ENCODE measurements at regions not wholly inside any gene's neighbourhood (a gene's known extent, or its start where the extent isn't known, plus 50 kb on each side); places are given as distances from the start of the nearest gene placed in this dataset.

DNA sequence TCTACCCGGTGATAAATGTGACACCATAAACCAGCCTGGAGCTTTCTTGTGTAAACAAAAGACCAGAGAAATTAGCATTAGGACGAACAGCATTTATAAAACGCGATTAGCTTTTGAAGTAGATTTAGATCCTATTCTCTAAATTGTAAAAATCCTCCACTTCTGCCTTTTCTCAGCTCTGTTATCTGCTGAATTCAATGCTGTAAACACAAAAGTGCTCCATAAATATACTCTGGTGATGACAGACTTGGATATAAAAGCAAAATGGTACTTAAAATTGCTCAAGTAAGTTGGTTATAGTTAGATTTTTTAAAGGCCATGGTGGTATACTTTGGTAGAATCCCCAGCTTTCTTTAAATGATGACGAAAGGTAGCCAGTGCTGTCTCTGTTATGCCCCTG lies 114.6 kb upstream of the RMST start:
- DNase-seq = no peak

DNA sequence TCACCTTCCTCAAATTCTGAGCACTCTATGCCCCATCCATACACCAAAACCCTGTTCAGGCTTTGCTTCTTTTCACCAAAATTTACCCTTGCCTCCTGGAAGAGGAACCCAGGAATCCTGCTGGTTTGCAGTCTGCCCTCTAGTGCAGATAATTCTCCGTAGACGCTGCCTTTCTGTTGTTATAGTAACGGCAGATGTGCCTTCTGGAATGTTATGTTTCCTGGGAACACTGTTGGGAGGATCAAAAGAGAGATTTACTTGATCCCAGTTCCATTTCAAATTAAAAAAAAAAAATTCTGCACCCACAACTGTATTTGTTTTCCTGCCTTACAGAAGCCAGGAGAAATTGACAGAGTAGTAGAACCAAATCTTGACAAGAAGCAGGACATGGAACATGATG lies 104.2 kb upstream of the RMST start:
- no peak for DNase-seq

DNA sequence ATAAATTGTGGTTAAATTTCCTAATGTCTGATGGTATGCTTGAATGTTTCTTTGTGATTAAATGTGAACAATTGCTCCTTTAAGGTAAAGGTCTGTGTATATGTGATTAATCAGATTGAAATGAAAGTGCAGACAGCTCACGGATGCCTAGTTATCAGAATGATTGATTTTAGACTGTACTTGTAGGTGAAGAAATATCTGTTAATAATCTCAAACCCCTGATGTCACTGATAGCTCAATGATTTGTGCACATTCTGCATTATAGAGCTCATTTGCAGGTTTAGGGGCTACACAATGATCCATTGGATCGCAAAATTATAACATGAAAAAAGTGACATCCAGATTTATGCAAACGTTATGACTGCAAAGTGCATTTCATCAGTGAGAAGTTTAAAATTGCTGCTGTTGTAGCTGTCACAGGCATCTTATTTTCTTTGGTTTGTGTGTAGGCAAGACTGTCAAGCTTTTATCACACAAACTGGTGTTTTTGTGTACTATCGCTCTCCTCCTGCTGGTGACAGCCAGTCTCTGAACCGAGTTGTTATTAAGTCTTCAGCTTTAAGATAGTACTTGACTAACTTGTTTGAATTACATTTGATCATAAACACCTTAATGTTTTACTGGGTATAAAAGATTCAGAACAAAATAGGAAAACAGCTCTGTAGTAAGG lies 103.4 kb upstream of the RMST start:
- DNase-seq = no peak

DNA sequence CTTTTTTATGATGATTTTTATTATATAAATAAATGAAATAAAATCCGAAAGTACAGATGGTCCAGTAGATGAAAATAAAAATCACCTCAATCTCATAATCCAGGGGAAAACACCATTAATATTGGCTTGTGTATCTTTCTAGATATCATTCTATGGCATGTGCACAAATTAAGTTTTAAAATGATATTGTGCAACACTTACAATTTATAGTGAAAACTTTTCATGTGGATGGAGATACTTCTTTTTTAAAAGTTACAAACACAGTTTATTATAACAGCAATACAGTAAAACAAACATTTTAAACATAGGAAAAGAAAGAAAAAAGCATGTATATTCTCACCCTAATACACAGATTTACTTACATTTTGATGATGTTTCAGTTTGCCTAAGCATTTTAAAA lies 98.9 kb upstream of the RMST start:
- no peak for DNase-seq

DNA sequence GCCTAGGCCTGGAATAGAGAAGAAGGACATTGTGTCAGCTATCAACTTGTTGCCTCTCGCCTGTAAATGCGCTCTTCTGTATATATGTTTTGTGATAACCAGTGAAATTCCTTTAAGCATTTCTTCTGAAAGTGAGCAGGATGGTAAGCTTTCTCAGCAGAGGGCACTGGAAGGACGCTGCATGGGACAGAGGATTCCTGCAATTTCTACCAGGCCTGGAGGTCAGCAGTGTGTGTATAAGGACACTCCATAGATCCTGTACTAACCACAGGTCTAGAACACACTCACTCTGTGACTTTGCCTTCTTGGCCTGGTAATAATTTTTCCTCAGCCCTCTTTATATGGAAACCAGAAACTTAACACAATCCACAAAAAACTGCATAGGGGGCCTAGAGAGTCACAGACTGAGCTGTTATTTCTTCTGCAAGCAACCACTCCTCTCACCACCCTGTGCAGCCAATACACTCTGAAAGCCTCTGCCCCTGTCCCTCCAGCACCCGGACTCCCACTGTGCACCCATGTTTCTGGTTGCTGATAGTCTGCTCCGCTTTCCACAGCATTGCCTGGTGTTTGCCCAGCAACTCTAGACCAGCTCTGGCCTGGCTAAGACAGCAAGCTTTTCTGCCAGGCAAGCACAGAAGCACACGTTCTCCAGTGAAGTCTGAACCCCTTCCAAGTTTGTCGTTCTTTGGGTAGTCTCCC lies 94.0 kb upstream of the RMST start:
- DNase-seq = no peak

DNA sequence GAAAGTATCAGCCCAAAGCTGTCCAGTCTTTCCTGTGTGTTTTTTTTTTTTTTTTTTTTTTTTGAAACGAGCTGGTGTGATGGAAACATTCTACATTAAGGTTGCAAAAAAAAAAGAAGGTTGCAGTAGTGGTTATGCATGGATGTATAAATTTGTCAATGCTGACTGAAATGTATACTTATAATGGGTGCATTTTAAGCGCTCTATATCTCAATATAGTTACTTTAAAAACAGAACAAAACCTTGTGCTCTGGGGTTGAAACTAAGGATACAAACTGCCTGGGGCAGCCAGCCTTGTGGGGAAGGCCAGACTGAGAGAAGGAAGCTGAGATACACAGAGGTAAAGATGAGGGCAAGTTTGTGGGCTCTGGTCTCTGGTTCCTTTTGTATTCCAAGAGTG lies 87.3 kb upstream of the RMST start:
- DNase-seq = no peak

DNA sequence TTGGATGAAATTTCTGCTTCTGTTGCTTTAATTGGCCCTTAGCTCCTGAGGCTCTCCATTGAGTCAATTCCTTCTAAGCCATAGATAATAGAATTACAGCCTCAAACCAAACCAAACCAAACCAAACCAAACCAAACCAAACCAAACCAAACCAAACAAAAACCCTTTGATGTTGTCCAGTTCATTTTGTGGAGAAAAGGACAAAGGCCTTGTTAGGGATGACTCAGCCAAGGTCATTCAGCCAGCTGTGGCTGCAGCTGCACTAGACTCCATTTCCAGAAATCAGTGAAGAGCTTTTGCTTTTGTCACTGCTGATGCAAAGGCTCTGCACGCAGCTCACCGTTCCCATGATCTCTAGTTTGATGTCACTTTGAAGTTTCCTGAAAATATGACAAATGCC lies 82.2 kb upstream of the RMST start:
- DNase-seq = no peak

DNA sequence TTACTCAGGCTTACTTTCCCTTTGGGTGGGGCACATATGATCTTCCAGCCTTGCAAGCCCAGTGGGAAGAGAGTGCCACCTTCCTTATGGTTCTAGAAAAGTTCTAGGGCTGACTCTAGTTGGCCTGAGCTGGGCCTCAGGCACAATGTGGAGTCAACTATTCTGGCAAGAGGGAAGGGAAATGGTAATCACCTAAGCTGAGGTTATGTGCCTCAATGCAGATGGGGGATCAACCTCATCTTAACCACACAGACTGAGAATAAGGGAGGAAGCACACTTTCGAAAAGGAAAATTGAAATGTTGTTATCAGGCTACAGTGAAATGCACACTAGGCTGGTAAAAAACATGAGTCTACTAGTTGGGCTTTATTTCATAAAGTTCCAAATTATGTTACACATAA lies 77.5 kb upstream of the RMST start:
- DNase-seq = no peak

DNA sequence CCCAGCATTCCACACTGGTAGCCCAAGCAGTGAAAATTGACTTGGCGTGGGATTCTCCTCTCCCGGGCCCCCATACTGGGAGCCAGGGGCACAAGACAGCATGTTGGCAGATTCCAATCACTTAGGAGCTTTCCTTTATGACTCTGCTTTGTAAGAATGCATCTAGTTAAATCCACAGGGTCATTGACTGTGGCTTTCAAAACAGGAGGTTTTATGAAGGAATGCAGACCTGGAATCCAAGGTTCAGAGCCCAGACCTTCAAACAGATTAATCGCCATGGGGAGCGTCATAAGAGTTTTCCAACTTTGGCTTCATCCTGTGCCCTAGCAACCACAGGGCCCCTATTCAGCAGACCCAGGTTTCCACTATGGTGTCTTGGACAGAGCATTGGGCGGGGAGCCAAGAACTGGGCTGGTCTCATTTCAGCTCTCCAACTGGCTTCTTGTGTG lies 76.4 kb upstream of the RMST start:
- DNase-seq = no peak

DNA sequence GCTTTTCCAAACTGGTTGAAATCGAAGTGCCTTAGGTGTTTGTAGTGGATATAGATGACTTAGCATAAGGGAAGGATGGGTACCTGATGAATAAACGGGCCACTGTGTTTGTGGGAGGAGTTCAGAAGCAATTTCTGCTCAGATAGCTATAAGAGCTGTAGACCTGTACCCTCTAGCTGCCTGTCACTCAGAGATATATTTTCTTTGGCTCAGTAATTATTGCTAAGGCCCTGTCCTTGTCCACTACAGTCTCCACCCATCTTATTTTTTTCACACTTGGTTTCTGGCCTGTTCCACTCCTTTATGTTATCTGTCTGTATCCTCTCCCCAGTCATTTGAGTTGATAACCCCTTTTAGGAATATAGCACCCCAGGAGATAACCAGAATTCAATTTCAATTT lies 74.8 kb upstream of the RMST start:
- DNase-seq = no peak

DNA sequence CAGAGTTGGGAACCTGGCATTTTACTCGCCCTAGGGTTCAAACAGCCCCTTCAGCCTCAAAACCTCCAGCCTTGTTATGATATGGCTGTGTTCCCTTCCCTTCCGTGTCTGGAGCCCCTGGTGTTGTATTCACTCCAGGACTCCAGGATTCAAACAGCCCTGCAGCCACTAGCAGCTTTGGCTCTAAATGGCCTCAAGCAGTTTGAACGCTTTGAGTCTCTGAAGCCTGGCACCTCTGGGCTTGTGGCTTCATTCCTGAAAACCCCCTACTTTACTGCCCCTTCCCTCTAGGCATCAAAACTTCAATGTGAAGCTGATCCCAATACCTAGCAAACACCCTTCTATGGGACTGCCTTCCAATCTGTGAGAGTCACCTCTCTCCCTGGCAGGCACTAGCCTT lies 67.9 kb upstream of the RMST start:
- DNase-seq = no peak

DNA sequence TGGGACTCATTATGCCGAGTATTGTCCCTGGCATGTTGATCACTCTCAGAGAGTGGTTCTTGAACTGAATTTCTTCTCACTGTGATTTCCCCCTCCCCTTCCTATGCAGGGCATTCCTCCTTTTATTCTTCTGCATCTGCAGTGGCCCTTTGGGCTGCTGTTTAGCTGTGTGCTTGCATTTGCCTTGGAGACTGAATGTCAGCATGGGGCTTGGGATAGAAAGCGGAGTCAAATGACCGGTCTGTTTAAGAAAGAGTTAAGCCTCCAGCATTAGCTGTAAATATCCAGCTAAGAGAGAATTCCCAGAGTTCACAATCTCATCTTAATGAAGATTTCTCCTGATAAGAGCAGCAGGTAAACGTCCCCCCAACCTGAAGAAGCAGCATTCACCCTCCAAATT lies 65.6 kb upstream of the RMST start:
- no peak for DNase-seq

DNA sequence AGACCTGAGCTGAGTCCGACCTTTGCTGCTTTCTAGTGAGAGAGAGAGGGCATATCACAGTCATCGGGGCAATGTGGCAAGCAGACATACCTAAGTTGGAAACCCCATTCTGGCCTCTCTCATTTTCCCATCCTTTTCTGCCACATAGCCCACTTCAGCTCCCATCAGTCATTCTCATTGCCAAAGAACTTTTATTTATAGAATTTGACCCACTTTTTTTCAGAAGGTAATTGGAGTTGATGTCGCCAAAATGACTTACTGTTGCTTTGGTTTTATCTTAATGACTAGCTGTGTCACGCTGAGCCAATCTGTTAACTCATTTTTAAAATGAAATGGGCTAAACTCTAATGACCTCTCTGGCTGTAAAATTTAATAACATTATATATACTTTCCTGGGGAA lies 63.9 kb upstream of the RMST start:
- DNase-seq = no peak

DNA sequence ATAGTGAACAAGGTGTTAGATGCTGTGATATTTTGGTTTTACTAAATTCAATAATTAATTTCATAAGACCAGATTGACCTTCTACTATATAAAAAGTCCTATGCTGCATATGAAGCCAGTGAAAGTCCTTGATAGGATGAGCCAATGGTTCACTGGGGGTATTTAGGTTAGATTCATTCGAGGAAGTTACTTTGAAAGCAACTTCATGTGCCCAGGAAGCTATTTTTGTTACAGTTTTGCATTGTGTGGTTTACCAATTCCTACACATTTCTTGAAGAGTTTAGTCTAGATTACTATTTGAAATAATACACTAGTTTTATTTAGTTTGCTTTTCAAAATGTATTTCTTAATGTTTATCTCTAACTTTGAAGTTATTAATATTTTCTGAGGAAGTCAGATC lies 58.5 kb upstream of the RMST start:
- DNase-seq = no peak

DNA sequence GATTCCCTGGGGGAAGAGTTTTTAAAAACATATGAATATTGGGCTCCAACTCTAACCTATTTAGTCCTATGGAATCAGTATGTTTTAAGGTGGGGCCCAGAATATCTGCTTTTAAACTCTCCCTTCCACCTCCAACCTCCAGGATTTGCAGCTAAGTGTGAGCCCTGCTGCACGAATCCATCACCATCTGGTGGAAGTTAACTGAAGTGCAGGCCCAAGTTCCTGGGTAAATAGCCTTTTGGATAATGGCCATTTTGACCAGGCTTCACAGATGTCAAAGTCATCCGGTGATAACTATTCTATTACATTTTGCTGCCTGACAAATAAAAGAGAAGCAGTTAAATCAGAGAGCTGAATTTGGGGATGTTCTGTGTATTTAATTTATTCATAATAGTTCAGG lies 58.1 kb upstream of the RMST start:
- DNase-seq = no peak

DNA sequence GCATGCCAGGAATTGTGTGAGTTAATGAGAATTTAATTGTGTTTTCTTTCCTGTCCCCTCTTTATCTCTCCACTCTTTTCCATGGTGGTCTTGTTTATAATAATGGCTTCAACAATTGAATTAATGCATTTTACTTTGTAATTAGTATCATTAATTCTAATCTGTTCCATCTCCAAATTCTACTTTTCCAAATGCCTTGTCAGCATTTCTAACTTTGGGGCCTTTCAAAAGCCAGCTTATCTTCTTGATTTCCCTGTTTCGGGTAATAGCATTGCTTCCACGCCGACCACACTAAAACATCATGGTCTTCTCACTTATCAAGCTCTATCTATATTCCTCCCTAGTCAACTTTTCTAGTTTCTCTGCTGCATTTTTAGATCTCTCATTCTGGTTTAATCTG lies 54.2 kb upstream of the RMST start:
- DNase-seq = no peak

DNA sequence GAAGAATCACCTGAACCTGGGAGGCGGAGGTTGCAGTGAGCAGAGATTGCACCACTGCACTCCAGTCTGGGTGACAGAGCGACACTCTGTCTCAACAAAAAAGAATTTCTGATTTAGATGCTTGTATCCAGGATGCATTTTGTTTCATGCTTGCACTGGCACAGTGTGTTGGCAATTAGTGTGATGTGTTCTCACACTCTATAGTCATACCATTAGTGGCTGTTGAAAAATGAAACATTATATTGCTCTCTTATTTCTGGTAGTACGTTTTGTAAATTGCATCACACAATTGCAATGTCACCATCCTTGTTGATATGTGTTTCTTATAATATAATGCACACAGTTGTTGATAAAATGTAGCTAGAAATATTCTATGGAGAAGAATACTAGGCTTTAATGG lies 51.3 kb upstream of the RMST start:
- no peak for DNase-seq

All from stimulated activated CD4-positive, alpha-beta T cell treated with anti-CD3 and anti-CD28 coated beads, Interleukin-4, amount 100 ng/mL, for 24 hours (primary cell).